22Rv1 (cell line): ENCODE measurements at regions not wholly inside any gene's neighbourhood (a gene's known extent, or its start where the extent isn't known, plus 50 kb on each side); places are given as distances from the start of the nearest gene placed in this dataset.

Source experiments
- CTCF ChIP-seq: fragments of 450-650 bp; IDR thresholded peaks from 2 replicates; pipeline ENCODE4 v1.5.1; 2017; ENCODE audit warnings: mild to moderate bottlenecking
- ZFX ChIP-seq: fragments of 450-650 bp; IDR thresholded peaks from 2 replicates; pipeline ENCODE4 v1.6.1; 2017; ENCODE audit warnings: antibody characterized with exemption, borderline replicate concordance

GRCh38 chr2:7740114-7740513 lies 822.9 kb downstream of the RNF144A start:
- TF ChIP-seq CTCF (no peak), ZFX (no peak)
